ENCODE measurements at regions not wholly inside any gene's neighbourhood (a gene's known extent, or its start where the extent isn't known, plus 50 kb on each side); places are given as distances from the start of the nearest gene placed in this dataset.

DNA sequence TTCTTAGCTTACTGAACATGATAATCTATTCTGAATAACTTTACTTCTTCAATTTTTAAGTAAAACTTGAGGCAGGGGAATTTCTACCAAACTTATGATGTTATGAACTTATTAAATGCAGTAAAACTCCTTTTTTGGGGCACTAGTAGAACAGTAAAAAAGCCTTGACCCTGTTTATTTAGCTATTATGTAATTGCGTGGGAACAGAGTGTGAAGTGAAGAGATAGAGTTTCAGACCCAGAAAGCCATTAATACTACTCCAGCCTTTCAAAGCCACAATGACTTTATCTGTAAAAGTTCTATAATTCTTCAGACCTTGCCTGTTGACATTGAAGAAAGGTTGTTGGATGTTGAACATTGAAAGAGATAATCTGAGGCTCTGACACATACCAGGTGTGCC lies 638.8 kb upstream of the GRM7 start:
- Histone ChIP-seq H3K9me2 (replicated peaks; ENCODE audit: low read depth, low read length) (no peaks in the 10 kb centered on the region), H3F3A (ENCODE audit: low read depth) (no peaks in the 10 kb centered on the region), H3K4me3 (ENCODE audit: low read length, poor library complexity, severe bottlenecking) (no peak overlapping the region), H3K9ac (ENCODE audit: low read depth, low read length, poor library complexity, severe bottlenecking) (no peak overlapping the region), H3K27me3 (ENCODE audit: insufficient read depth, low read length, poor library complexity, severe bottlenecking) (no peaks in the 10 kb centered on the region), H2AFZ (ENCODE audit: low read length) (no peak overlapping the region), H3K36me3 (ENCODE audit: insufficient read depth, low read length) (no peaks in the 10 kb centered on the region), H3K4me1 (ENCODE audit: insufficient read depth, low read length, poor library complexity, severe bottlenecking) (no peaks in the 10 kb centered on the region), H4K20me1 (ENCODE audit: insufficient read depth, low read length, poor library complexity, severe bottlenecking) (no peaks in the 10 kb centered on the region), H3K9me3 (ENCODE audit: insufficient read depth, low read depth, low read length) (0 out of 2 replicates have a peak, but pooled peaks cover 3% of the 10 kb centered on the region), H3K79me2 (ENCODE audit: insufficient read depth, low read length) (no peaks in the 10 kb centered on the region), H3K4me2 (ENCODE audit: low read depth, low read length, poor library complexity, severe bottlenecking) (no peak overlapping the region)
- TF ChIP-seq, protein P1, sequence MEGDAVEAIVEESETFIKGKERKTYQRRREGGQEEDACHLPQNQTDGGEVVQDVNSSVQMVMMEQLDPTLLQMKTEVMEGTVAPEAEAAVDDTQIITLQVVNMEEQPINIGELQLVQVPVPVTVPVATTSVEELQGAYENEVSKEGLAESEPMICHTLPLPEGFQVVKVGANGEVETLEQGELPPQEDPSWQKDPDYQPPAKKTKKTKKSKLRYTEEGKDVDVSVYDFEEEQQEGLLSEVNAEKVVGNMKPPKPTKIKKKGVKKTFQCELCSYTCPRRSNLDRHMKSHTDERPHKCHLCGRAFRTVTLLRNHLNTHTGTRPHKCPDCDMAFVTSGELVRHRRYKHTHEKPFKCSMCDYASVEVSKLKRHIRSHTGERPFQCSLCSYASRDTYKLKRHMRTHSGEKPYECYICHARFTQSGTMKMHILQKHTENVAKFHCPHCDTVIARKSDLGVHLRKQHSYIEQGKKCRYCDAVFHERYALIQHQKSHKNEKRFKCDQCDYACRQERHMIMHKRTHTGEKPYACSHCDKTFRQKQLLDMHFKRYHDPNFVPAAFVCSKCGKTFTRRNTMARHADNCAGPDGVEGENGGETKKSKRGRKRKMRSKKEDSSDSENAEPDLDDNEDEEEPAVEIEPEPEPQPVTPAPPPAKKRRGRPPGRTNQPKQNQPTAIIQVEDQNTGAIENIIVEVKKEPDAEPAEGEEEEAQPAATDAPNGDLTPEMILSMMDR (conservative IDR thresholded peaks at IDR 0.05; ENCODE audit: low read length), result no peak
- no peak for TF ChIP-seq EZH2phosphoT487 (IDR thresholded peaks at IDR 0.05; ENCODE audit: borderline replicate concordance)

DNA sequence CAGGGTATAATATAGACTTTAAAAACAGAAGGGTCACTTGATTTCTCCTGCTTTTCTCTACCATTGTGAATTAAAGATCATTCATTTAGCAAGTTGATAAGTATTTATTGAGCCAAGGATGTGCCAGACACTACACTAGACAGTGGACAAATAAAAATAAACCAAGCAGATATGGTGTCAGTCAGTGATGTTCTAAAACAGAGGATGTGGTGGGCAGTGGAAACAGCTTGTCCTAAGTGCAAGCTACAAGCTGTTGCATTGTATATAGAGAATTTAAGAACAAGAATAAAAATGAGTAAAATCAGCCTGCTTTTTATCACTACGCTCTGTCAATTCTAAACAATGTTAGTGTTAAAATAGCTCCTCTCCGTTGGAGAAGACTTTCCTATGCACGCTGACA lies 637.3 kb upstream of the GRM7 start:
- H3K4me1 ChIP-seq (ENCODE audit: insufficient read depth, low read length, poor library complexity, severe bottlenecking), result no peaks in the 10 kb centered on the region
- H3K4me3 ChIP-seq (ENCODE audit: low read length, poor library complexity, severe bottlenecking), result no peak overlapping the region
- H3K9ac ChIP-seq (ENCODE audit: low read depth, low read length, poor library complexity, severe bottlenecking), result no peak overlapping the region
- H3K36me3 ChIP-seq (ENCODE audit: insufficient read depth, low read length), result no peaks in the 10 kb centered on the region
- no peaks in the 10 kb centered on the region for H3K79me2 ChIP-seq (ENCODE audit: insufficient read depth, low read length)
- H3K4me2 ChIP-seq (ENCODE audit: low read depth, low read length, poor library complexity, severe bottlenecking), result no peak overlapping the region
- H4K20me1 ChIP-seq (ENCODE audit: insufficient read depth, low read length, poor library complexity, severe bottlenecking), result no peaks in the 10 kb centered on the region
- H2AFZ ChIP-seq (ENCODE audit: low read length), result no peak overlapping the region
- no peak for TF ChIP-seq EZH2phosphoT487 (IDR thresholded peaks at IDR 0.05; ENCODE audit: borderline replicate concordance)
- TF ChIP-seq, protein P1 (conservative IDR thresholded peaks at IDR 0.05; ENCODE audit: low read length), result no peak
- H3K9me2 ChIP-seq (replicated peaks; ENCODE audit: low read depth, low read length), result no peaks in the 10 kb centered on the region
- H3K9me3 ChIP-seq (ENCODE audit: insufficient read depth, low read depth, low read length), result no peaks in the 10 kb centered on the region
- H3F3A ChIP-seq (ENCODE audit: low read depth), result no peaks in the 10 kb centered on the region
- no peaks in the 10 kb centered on the region for H3K27me3 ChIP-seq (ENCODE audit: insufficient read depth, low read length, poor library complexity, severe bottlenecking)

DNA sequence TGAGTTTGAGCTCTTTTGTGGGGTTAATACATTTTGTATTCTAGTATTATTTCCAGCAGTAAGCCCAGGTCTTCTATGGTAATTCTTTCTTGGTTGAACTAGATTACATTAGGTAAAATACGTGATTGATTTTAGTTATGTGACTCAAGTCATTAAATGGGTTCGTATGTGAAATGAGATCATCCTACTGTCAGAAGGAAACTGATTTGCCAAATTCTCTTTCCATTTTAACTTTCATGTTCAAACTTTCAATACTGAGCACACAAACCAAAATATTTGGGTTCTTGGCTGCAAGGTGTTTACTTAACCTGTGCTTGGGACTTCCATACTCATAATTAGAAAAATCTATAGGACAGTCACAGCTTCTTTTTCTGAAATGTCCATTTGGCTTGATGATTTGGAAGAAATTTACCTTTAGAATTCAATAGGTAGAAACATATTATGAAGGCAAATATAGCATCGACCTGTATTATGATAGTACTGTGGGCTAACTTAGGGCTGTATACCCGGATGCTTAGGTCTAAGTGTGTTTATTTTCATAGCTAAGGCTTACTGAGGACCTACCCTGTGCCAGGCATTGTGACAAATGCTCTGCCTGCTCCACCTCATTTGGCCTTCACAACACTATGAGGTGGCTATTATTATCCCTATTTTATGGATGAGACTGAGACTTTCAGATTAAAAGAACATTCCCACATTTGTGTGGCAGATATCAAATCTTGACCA lies 631.8 kb upstream of the GRM7 start:
- H3F3A ChIP-seq (ENCODE audit: low read depth), result no peaks in the 10 kb centered on the region
- no peaks in the 10 kb centered on the region for H3K9me3 ChIP-seq (ENCODE audit: insufficient read depth, low read depth, low read length)
- H3K36me3 ChIP-seq (ENCODE audit: insufficient read depth, low read length), result no peaks in the 10 kb centered on the region
- TF ChIP-seq, protein P1 (conservative IDR thresholded peaks at IDR 0.05; ENCODE audit: low read length), result no peak
- no peak overlapping the region for H3K4me3 ChIP-seq (ENCODE audit: low read length, poor library complexity, severe bottlenecking)
- H2AFZ ChIP-seq (ENCODE audit: low read length), result no peak overlapping the region
- H3K79me2 ChIP-seq (ENCODE audit: insufficient read depth, low read length), result no peaks in the 10 kb centered on the region
- no peaks in the 10 kb centered on the region for H3K27me3 ChIP-seq (ENCODE audit: insufficient read depth, low read length, poor library complexity, severe bottlenecking)
- H3K4me1 ChIP-seq (ENCODE audit: insufficient read depth, low read length, poor library complexity, severe bottlenecking), result no peaks in the 10 kb centered on the region
- H3K4me2 ChIP-seq (ENCODE audit: low read depth, low read length, poor library complexity, severe bottlenecking), result no peak overlapping the region
- H3K9me2 ChIP-seq (replicated peaks; ENCODE audit: low read depth, low read length), result no peaks in the 10 kb centered on the region
- H3K9ac ChIP-seq (ENCODE audit: low read depth, low read length, poor library complexity, severe bottlenecking), result no peak overlapping the region
- H4K20me1 ChIP-seq (ENCODE audit: insufficient read depth, low read length, poor library complexity, severe bottlenecking), result no peaks in the 10 kb centered on the region

All from Loucy (cell line).